WERI-Rb-1 (cell line): ENCODE measurements at regions not wholly inside any gene's neighbourhood (a gene's known extent, or its start where the extent isn't known, plus 50 kb on each side); places are given as distances from the start of the nearest gene placed in this dataset.

Experiments used
- DNase-seq: peaks from one replicate; pipeline ENCODE4 v3.0.0-alpha.2; 2020
- H3K27ac ChIP-seq: fragments of 250-450 bp; sonication (Bioruptor Pico); 2 replicates; pipeline ENCODE4 v1.5.1; 2020; ENCODE audit warnings: mild to moderate bottlenecking, moderate library complexity
- H3K27me3 ChIP-seq: fragments of 250-450 bp; sonication (Bioruptor Pico); 2 replicates; pipeline ENCODE4 v1.5.1; 2021; ENCODE audit warnings: mild to moderate bottlenecking, low read depth, moderate library complexity; ENCODE audit not compliant: insufficient read depth, severe bottlenecking
- H3K36me3 ChIP-seq: fragments of 250-450 bp; sonication (Bioruptor Pico); 2 replicates; pipeline ENCODE4 v1.5.1; 2020; ENCODE audit warnings: mild to moderate bottlenecking, moderate library complexity
- H3K4me3 ChIP-seq: 2 replicates; pipeline ENCODE4 v1.5.1; 2011; ENCODE audit warnings: low read depth, mild to moderate bottlenecking, control low read depth, low read length
- H3K9me3 ChIP-seq: fragments of 250-450 bp; sonication (Bioruptor Pico); 2 replicates; pipeline ENCODE4 v1.5.1; 2021; ENCODE audit warnings: mild to moderate bottlenecking, moderate library complexity; ENCODE audit not compliant: severe bottlenecking
- TF ChIP-seq, protein P1 (sequence below): IDR thresholded peaks from 2 replicates; pipeline ENCODE4 v1.5.1; 2011; ENCODE audit warnings: low read depth, mild to moderate bottlenecking, control low read depth, inconsistent platforms, low read length

DNA sequence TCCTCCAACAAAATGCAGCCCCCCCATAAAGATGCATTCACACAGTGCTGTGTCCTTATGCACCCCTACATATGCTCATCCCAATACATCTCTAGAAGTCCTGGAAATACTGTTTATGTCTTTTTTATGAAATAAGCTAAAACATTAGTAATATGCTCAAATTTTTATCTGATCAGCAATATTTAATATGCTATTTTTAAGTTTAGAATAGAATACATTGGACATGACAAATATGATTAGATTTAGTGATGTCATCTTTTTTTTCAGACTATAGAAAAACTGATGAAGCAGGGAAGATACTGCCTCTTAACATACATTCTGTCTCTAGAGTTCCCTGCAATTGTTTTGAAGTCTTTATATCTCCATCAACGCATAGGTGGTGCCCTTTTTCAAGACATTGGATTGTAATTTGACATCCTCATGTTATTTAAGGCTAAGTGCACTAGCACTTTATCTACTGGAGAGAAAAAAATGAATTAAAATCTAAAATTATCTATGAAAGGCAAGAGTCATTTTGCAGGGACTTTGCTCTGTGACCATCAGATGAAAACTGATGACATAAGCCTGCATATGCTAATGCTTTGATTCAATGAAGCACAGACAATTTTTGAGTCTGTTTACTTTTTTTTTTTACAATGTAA is 395.3 kb downstream of the LPIN1 start:
- no peak overlapping the region for H3K27ac ChIP-seq
- no peaks in the 10 kb centered on the region for H3K36me3 ChIP-seq
- TF ChIP-seq, protein P1, sequence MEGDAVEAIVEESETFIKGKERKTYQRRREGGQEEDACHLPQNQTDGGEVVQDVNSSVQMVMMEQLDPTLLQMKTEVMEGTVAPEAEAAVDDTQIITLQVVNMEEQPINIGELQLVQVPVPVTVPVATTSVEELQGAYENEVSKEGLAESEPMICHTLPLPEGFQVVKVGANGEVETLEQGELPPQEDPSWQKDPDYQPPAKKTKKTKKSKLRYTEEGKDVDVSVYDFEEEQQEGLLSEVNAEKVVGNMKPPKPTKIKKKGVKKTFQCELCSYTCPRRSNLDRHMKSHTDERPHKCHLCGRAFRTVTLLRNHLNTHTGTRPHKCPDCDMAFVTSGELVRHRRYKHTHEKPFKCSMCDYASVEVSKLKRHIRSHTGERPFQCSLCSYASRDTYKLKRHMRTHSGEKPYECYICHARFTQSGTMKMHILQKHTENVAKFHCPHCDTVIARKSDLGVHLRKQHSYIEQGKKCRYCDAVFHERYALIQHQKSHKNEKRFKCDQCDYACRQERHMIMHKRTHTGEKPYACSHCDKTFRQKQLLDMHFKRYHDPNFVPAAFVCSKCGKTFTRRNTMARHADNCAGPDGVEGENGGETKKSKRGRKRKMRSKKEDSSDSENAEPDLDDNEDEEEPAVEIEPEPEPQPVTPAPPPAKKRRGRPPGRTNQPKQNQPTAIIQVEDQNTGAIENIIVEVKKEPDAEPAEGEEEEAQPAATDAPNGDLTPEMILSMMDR: no peak
- no peaks in the 10 kb centered on the region for H3K9me3 ChIP-seq
- DNase-seq: no peak
- H3K27me3 ChIP-seq: no peaks in the 10 kb centered on the region
- no peak overlapping the region for H3K4me3 ChIP-seq

DNA sequence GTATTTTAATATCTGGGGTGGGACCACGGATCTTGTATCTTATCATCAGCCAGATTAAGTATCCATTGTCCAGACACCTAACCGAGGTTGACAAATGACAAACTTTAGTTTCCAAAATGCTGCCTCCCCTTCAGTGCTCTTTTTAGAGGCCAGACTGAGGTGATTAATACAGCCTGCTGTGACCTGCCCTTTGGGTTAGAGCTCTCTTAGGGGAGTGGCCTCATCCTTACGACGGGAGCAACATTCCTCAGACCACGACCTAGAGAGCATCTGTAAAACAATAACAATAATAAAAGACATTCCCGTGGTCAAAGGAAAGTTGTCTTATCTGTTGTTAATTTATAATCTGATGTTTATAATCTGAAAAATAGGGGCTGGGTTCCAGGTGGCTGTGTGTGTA is 405.3 kb downstream of the LPIN1 start:
- Histone ChIP-seq H3K27ac (no peak overlapping the region), H3K4me3 (no peak overlapping the region), H3K27me3 (no peaks in the 10 kb centered on the region), H3K9me3 (no peaks in the 10 kb centered on the region), H3K36me3 (no peaks in the 10 kb centered on the region)
- TF ChIP-seq, protein P1: no peak
- DNase-seq: no peak

DNA sequence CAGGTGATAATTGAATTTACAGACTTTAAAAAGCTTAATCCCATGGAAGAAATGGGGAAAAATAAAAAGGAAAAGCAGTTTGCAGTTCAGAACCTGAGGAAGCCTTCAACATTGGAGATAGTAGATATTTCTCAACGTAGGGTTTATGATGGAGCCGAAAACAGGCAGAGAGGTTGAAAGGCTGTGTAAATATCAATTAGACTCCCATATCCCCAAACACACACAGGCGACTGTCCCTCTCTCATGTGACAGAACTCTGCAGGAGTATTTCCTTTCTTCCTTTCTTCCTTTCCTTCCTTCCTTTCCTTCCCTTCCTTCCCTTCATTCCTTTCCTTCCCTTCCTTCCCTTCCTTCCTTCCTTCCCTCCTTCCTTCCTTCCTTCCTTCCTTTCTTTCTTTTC is 406.5 kb downstream of the LPIN1 start:
- no peak for DNase-seq
- no peak overlapping the region for H3K4me3 ChIP-seq
- H3K27ac ChIP-seq: no peak overlapping the region
- no peaks in the 10 kb centered on the region for H3K36me3 ChIP-seq
- TF ChIP-seq, protein P1: no peak
- no peaks in the 10 kb centered on the region for H3K9me3 ChIP-seq
- no peaks in the 10 kb centered on the region for H3K27me3 ChIP-seq

DNA sequence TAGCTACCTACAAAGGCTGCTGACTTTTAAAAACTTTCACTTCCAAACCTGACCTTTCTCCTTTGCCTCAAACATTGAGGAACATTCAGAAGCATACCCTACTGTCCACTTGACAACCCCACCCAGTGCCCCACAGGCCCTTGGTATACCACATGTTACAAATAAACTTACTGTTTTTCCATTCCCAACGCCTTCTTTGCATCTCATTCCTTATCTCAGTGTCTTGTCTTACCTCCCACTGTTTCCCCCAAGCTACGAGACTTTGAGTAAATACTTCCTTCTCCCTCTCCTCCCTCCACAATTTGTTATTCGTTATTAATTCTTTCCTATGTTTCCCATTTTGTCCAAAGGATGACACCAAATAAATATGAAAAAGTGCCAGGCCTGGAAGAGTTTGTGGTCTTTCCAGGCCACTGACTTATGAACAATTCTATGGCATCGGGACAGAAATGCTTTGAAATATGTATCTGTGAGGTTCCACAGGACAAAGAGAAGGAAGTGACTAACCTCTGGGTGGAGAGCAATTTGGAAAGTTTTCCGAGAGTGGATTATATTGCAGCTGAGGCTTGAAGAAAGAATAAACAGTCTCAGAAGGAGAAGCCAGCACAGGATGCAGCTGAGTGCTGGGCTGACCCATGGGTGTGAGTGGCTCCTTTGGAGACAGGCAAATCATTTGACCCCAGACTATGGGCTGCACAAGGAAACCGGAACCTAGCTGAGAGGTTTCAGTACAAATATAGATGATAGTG is 409.0 kb downstream of the LPIN1 start:
- TF ChIP-seq, protein P1: no peak
- no peak for DNase-seq
- no peaks in the 10 kb centered on the region for H3K36me3 ChIP-seq
- no peaks in the 10 kb centered on the region for H3K27me3 ChIP-seq
- no peak overlapping the region for H3K4me3 ChIP-seq
- H3K9me3 ChIP-seq: no peaks in the 10 kb centered on the region
- H3K27ac ChIP-seq: no peak overlapping the region

DNA sequence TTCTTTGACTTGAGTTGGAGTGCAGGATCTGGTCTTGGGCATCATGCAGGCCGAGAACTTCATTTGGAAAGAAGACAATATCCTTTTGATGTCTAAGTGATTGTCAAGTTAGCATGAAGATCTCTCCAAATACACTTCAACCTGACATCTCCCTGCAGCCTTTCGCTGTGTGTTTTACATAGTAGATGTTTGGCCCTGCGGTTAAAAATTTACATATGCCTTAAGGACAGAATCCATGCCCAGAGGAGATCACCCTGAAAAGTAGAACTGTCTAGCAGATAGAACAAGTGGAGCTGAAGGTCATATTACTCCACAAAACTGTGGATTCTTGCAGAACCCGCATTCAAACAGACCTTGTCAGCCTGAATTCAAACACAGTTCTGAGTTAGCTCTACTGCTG is 409.9 kb downstream of the LPIN1 start:
- H3K4me3 ChIP-seq: no peak overlapping the region
- TF ChIP-seq, protein P1: no peak
- no peaks in the 10 kb centered on the region for H3K27me3 ChIP-seq
- H3K9me3 ChIP-seq: no peaks in the 10 kb centered on the region
- no peaks in the 10 kb centered on the region for H3K36me3 ChIP-seq
- no peak for DNase-seq
- H3K27ac ChIP-seq: no peak overlapping the region
